PC-9 (cell line): ENCODE measurements at regions not wholly inside any gene's neighbourhood (a gene's known extent, or its start where the extent isn't known, plus 50 kb on each side); places are given as distances from the start of the nearest gene placed in this dataset.

Experiments
- CTCF ChIP-seq: fragments of 200-600 bp; sonication (generic); conservative IDR thresholded peaks from 2 replicates; pipeline ENCODE4 v1.6.1; 2017; ENCODE audit warnings: mixed run types, antibody characterized with exemption, mild to moderate bottlenecking, moderate library complexity
- EZH2 ChIP-seq: fragments of 200-600 bp; sonication (generic); IDR thresholded peaks from 2 replicates; pipeline ENCODE4 v1.8.0; 2017; ENCODE audit warnings: antibody characterized with exemption, low read depth

DNA sequence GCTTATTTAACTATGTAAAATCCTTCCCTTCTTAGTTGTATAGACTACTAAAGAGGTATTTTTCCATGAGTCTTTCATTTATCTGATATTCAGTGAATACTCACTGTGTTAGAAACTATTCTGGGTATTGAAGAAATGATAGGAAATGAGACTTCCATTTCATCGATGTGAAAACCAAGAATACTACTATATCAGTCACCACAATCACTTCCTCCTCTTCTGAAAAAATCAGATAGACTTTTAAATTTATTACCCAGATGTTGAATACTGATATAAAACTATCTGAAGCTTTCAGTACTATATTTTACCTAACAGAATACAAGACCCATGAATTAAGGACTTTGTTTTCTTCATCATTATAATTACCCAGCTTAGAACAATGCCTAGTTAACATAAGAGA lies 1801.1 kb upstream of the CELF4 start:
- TF ChIP-seq EZH2 (no peak), CTCF (no peak)
